Cerebellar cortex (tissue), 1 donor: ENCODE measurements at regions not wholly inside any gene's neighbourhood (a gene's known extent, or its start where the extent isn't known, plus 50 kb on each side); places are given as distances from the start of the nearest gene placed in this dataset.
A peak's percentile ranks its signal among the peaks of the same experiment; 100 is the strongest.

Experiments used
- DNase-seq: peaks from one replicate; pipeline ENCODE4 v3.0.0-alpha.2; 2015; ENCODE audit warnings: low spot score

DNA sequence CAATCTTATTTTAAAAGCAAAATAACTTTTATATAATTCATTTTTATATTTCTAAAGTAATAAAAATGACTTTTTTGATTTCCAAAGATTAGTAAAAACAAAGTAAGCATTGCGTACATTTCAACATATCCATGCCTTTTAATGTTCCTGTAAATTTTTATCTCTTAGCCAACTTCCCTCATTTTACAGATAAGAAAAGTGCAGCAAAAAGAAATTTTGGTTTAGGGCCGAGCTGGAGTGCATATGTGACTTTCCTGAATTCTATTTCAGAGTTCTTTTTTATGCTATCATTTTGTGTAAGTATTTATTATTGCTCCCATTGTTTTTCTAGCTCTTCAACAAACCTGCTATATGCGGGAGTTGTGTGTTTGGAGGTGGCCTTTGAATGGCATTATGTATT lies 195.3 kb downstream of the NHLRC3 start:
- DNase-seq, result no peak

DNA sequence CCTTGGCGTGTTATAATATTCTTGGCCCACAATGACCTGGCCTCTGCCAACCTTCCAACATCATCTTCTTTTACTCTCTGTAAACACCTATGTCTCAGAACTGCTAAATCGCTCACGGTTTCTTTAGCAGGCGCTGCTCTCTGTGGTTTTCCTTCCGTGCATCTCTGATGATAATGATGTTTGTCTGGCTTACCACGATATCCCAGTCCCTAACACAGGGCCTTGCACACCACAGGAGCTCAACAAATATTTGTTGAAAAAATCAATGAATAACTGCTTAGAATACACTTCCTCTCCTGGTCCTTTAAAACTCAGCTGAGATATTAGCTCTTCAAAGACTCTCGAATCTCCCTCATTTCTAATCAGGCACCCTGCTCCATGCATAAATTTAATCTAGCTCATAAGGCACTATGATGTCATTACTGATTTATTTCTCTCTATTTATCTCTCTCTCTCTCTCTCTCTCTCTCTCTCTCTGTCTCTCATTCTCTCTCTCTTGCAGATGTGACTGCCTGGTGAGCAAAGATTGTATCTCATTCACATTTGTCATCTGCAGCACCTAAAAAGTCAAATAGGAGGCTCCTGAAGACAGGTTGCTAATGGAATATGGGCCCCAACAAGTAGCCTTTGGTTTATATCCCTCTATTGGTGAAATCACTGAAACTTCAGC lies 206.4 kb downstream of the NHLRC3 start:
- no peak for DNase-seq

DNA sequence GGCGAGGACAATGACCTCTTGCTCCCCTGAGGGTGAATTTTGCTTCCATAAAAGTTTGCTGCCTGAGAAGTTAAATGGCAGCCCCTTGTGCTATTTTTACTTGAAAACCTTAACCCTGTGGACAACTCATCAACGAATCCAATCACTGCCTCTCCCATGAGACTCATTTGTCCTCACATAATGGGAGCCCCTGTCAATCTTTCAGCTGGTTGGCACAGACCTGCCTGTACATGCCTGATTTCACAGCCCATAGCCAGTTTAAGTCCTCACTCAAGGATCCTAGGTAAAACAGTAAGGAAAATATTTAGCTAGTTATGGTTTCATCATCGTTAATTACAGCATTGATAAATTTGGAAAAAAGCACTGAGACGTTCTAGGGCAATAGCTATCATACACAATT lies 207.4 kb downstream of the NHLRC3 start:
- no peak for DNase-seq

DNA sequence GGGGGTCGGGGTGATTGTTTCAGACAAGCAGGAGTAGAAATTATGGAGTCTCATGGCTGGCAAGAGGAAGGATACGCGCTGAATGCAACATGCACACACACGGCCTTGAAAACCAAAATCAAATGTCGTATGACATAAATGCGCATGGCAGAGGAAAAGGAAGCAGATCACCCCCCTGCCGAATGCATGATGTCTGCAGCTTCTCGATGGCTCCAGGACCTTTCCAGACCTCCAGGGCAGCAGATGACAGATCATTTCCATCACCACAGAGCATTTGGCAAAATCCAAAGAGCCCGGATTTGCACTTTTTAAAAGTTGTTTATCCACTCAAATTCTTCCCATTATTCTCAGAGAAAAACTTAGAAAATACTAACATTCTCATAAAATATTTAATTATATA lies 211.7 kb downstream of the NHLRC3 start:
- DNase-seq, result peak; percentile 38

DNA sequence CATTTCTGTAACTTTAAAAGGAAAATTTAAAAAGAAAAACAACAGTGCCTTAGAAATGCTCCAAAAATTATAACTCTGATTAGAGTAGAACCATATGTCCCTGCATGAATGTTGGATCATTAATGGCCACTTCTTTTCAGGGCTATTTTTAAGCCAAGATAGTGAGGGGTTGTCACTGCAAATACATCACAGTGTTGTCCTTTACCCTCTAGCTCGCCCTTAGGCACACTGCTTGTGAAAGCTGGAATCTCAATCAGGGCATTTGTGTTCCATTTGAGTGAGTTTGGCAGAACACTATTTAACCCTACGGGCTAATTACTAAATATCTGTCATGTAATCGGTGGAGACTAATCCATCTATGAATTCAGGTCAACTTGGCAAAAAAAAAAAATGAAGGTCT lies 212.2 kb downstream of the NHLRC3 start:
- peak; percentile 20 for DNase-seq

DNA sequence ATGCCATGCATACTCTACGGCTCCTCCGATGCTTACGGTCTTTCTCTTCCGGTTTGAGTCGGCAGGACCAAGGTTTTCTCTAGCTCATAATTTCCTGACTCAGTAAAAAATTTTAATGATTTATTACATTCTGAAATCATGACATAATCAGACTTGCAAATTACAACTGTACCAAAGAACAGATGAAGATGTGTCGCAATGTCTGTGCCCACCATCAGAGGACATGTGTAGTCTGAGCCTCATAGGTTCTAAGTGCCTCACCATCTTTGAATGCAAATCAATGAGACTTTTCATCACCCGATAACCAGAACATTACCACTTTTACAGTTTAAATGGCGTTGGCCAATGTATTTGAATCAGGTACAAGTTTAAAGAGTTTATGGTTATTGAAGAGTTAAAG lies 213.1 kb downstream of the NHLRC3 start:
- no peak for DNase-seq

DNA sequence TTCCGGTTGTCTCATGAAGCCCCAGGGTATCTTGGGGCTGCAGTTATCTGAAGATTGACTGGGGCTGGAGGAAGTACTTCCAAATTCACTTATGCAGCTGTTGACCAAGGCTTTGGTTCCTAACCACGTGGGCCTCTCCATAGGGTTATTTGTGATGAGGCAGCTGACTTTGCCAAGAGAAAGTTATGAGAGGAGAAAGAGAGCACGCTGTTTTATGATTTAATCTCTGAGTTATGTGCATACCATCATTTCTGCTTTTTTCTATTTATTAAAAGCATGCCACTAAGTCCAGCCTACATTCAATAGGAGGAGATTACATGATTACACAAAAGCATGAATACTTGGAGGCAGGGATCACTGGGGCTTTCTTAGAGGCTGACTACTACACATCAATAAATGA lies 215.5 kb downstream of the NHLRC3 start:
- no peak for DNase-seq

DNA sequence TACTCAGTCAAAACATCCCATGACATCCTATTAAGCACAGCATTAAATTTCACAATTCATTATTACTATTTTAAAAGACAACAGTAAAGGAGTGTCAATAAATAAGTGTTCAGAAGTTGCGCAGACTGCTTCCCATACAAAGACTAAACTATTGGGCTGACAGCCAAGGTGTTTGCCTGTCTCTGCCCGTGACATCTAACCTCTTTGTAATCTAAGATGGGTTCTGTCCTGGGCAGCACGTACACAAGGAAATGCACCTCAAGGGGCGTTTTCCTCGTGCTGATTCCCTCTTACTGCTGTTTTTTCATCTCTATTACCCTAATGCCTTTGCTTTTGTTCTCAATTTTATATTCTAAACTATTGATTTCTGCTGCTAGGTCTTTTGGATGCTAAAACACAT lies 216.3 kb downstream of the NHLRC3 start:
- DNase-seq, result no peak

DNA sequence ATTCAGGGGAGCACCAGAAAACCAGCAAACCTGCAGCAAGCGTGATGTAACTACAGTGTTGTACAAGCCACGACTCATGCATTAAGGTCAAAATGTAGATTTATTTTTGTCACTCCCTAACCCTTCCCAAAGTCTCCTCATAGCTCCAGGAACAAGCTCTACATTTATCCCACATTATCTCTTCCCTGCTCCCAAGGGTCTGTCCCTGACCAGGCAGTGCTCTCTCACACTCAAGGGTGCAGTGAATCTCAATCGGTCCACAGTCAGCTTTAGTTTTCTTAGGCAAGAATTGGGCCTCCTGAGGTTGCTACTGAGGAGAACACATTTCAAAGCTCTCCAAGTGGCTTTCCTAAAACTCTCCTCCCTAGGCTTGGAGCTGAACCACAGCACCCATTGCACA lies 219.4 kb downstream of the NHLRC3 start:
- no peak for DNase-seq

DNA sequence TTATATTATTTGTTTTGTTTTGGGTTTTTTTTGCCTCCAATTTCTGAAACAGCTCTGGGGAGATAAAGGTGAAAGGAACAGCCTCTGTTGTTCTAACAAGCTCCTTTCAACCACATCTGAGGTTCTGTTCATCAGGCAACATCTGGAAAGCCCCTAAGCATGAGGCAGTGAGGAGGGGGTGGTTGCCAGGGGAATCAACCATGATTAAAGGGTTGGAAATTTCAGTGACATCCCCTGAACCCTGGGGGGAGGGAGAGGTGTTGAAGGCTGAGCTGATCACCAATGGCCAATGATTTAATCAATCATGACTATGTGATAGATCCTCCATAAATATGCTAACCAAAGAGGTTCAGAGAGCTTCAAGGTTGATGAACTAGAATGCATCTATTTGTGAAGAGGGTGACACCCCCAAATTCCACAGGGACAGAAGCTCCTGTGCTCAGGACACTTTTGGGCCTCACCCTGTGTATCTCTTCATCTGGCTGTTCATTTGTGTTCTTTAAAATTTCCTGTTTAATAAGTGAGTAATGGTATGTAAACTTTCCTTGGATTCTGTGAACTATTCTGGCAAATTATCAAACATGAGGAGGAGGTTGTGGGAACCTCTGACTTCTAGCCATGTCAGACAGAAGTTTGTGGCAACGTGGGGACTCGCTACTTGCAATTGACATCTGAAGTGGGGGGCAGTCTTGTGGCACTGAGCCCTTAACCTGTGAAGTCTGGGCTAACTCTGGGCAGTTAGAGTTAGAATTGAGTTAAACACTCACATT lies 221.3 kb downstream of the NHLRC3 start:
- DNase-seq, result no peak

DNA sequence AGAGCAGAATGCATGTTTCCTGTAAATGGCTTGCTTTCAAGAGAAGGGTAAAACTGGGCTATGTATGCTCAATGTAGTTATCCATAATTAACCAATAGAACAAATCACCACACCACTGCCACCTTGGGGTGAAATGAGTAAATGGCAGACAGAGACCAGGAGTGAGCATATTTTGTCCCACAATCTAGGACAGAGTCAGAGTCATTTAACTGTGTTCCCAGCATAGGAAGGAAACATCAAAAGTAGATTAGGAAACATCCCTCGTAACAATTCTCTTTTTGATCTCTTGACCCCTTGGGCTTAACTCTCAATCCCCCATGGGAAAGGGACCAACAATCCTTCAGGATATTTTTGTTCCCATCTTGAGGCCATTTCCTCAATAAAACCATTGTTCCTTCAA lies 224.8 kb downstream of the NHLRC3 start:
- peak; percentile 56 for DNase-seq

DNA sequence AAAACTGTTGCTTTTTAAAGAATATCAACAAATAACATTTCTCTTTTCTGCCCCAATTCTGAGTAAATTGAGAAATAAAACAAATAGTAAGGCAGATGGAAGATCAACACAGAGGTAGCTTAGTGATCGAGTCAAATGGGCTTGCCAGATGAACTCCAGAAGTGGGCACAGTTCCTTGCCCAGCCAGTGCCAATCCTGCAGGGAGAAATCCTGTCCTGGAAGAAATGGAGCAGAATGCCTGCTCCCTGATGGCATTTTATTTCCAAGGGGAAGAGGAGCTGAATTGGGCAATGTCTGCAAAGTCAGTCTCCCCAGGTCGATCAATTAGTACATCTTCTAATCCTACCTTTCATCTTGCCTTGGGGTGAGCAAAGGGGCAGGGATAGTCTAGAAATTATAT lies 225.3 kb downstream of the NHLRC3 start:
- DNase-seq, result peak; percentile 95

DNA sequence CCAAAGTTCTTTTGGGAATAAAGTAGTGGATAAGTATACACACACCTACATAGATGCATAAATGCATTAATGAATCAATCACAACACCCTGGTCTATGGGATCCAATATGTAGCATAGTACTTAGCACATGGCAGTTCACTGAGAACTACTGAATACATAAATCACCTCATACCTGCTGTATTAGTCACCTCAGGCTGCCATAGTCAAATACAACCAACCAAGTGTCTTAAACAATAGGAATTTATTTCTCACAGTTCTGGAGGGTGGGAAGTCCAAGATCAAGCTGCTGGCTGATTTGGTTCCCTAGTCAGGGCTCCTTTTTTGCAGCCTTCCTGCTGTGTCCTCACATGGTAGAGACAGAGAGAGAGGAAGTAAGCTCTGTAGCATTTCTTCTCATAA lies 228.2 kb downstream of the NHLRC3 start:
- DNase-seq, result no peak

DNA sequence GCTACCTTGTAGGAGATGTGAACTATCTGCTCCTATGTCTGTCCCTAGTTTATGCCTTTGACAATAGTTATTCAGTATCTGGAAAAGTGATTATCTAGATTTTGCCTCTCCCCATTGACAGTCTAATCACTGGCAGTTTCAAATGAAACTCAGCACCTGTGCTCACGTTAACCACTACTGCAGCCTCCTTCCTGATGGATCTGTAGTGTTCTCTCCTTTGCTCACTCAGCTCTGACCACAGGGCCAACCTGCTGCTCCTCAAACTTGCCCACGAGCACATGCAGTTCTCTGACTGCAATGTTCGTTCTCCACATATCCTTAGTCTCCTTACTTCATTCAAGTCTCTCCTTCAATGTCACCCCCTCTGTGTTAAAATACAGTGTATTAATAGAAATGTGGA lies 230.1 kb downstream of the NHLRC3 start:
- DNase-seq, result no peak

DNA sequence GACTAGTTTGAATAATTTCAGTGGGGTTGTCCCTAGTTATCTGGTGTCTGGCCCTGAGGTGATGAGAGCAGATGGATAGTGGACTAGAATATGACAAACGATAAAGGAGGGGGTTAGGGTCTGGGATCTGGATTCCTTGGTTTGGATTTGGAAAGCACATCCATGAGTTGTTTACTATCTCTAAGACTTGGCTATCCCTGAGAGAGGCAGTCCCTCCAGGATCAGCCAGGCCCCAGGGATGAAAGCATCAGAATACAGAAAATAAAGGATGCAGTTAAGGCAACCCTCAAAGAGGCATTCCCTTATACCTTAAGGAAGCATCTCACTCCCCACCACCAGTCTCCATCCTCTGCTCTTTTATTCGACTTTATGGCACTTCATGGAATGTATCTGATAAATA lies 230.7 kb downstream of the NHLRC3 start:
- DNase-seq, result no peak

DNA sequence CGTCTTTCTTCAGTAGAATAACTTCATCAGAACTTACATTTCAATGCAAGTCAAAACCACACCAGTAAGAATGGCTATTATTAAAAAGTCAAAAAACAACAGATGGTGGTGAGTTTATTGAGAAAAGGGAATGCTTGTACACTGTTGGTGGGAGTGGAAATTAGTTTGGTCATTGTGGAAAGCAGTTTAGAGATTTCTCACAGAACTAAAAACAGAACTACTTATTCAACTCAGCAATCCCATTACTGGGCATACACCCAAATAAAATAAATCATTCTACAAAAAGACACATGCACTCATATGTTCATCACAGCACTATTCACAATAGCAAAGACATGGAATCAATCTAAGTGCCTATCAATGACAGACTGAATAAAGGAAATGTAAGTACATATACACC lies 231.2 kb downstream of the NHLRC3 start:
- DNase-seq, result no peak

DNA sequence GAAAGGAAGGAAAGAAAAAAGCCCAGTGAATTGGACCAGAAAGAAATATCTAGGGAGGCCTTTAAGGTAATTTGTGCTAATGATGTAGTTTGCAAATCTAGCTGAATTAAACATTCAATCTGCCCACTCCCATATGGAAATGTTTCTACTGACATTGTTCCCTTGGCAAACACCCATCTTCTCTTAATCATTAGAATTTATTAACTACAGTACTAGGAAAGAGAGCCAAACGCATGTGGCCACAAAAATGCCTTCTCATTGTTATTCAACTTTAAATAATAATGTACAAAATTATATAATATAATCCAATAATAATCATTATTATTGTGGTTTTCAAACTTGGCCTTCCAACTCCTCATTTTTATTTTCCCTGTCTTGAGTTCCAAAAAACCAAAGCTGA lies 234.7 kb downstream of the NHLRC3 start:
- DNase-seq, result no peak

DNA sequence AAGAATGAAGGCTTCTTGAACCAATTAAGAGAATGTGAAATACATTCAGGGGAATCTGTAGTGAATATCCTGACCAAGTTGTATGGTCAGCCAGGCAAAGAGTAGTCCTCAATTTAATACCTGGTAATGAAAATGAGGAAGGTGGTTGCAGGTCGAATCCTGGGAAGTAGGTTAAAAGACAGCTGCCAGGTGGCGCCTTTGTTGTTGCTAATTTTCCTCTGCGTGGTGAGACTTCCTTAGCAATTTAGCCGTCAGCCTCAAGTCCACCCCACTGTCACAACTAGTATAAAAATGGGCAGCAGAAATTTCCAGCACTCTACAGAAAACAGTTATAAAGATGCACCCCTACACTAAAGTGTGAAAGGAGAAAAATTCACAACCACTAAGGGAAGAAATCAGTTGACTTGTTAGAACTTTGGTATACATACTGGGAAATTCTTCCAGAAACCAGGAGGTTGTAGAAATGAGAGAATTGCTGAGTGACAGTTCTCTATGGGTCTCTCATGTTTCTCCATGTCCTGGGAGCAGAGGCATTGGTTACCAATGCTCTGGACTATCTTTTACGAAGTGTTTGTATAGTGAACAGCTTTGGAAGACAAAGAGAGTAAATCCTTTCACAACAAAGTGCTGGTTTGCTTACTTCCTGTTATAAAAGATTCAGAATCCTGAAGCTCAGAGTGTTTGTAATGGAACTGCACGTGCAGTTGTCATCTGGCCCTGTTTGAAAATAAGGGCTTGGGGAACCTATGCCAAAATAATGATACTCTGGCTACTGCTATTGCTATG lies 235.9 kb downstream of the NHLRC3 start:
- peak; percentile 72 for DNase-seq

DNA sequence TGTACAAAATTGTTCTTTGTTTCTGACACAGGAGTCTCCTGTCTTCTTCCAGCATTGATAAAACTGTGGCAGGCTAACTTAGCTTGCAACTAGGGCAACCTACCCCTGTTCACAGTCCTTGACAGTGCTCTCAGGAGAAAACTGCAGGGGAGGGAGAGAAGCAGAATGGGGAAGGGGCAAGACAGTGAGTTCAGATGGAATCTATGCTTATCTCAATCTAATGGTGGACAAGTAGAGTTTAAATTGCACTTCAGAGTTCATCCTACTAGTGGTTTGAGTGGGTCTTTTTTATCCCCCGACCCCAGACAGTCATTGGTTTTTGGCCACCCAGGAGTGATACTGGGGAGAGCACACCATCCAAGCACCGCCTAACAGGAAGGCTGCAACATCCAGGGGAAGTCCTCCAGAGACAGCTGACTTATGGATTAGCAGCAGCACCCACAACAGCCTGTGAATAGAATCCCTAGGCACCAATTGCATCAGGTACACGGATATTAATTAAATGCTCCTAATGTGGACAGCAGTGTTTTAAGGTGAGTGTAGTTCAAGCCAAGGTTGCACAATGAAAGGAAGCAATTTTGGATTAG lies 236.6 kb downstream of the NHLRC3 start:
- no peak for DNase-seq

DNA sequence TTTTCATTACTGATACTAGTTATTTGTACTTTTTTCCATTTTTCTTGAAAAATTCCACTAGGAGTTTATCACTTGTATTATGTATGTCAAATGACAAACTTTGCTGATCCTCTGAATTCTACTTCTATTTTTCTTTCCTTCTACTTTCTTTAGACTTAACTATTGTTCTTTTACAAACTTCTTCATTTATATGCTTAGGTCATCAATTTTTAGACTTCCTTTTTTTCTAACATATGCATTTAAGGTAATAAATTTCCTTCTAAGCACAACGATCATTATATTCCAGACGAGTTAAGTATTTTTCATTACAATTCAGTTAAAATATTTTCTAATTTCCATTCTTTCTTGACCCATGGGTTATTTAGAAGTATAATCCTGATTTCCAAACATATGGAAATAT lies 240.8 kb downstream of the NHLRC3 start:
- no peak for DNase-seq

DNA sequence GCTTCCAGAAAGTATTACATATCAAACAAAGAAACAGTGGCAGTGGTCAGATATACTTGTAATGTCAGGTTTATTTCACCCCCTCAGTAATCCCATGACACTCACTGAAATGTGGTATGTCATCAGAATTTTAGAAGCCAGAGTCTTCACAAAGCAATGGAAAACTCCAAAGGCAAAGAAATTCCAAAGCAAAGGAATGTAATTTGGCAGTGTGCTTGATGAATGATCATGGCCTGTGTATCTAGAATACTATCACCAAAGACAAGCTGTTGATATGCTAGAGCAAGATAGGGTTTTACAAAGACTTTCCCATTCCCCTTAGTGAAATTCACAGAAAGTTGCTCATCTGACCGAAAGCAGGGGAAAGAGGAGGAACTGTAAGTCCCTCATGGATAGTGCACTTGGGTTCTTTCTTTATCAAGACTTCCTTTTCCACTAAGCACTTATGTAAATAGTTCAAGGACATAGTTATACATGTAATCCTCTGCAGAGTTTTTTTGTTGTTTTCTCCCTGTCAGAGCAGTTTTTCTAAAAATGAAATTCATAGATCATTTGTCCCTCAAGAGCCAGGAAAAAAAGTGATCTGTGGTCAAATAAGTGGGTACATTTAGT lies 243.4 kb downstream of the NHLRC3 start:
- DNase-seq, result no peak

DNA sequence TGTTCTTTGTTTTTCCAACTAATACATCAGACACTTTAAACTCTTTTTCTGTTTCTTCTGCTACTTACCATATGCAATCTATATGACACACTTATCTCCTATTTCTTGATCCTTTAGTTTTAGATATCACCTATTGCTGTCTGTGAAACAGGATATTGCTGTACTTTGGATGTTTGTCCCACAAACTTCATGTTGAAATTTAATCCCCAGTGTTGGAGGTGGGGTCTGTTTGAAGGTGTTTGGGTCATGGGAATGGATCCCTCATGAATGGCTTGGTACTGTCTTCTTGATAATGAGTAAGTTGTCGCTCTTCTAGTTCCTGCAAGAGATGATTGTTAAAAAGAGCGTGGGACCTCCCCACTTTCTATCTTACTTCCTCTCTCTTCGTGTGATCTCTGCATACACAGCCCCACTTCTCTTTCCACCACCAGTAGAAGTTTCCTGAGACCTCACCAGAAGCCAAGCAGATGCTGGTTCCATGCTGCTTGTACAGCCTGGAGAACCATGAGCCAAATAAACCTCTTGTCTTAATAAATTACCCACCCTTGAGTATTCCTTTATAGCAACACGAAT lies 244.2 kb downstream of the NHLRC3 start:
- DNase-seq, result no peak
